ENCODE measurements at regions not wholly inside any gene's neighbourhood (a gene's known extent, or its start where the extent isn't known, plus 50 kb on each side); places are given as distances from the start of the nearest gene placed in this dataset.

DNA sequence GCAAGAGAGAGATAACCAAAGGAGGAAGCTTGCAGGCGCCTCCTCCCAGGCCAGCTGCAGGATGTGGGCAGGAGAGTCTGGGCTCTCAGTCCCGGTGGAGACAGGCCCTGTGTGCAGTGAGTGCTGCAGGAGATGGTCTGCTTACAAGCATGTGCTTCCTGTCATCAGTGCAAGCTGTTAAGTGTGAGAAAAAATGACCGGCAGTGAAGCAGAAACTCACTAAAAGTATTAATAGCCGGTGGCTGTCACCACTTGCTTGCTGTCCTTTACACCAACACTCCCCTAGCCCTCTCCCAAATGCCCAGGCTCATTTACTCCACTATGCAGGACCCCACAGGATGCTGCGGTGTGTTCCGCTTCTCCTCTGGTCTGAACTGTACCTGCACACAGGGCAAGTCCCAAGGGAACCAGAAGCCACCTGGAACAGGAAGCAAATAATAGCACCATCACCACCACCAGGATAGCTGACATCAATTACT, 435.6 kb upstream of the HS6ST1 start:
- TF ChIP-seq, protein P1, sequence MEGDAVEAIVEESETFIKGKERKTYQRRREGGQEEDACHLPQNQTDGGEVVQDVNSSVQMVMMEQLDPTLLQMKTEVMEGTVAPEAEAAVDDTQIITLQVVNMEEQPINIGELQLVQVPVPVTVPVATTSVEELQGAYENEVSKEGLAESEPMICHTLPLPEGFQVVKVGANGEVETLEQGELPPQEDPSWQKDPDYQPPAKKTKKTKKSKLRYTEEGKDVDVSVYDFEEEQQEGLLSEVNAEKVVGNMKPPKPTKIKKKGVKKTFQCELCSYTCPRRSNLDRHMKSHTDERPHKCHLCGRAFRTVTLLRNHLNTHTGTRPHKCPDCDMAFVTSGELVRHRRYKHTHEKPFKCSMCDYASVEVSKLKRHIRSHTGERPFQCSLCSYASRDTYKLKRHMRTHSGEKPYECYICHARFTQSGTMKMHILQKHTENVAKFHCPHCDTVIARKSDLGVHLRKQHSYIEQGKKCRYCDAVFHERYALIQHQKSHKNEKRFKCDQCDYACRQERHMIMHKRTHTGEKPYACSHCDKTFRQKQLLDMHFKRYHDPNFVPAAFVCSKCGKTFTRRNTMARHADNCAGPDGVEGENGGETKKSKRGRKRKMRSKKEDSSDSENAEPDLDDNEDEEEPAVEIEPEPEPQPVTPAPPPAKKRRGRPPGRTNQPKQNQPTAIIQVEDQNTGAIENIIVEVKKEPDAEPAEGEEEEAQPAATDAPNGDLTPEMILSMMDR (conservative IDR thresholded peaks at IDR 0.05 in 1 of 2, IDR thresholded peaks at IDR 0.05 in 1 of 2; ENCODE audit: low read depth in 1 of 2, low read length in 2 of 2) = no peak
- TF ChIP-seq EZH2 (IDR thresholded peaks at IDR 0.05; ENCODE audit: low read length, missing control alignments) = no peak
